CD4-positive, alpha-beta memory T cell (primary cell): ENCODE measurements at regions not wholly inside any gene's neighbourhood (a gene's known extent, or its start where the extent isn't known, plus 50 kb on each side); places are given as distances from the start of the nearest gene placed in this dataset.
"Not testable (repeated sequence)": the region's sequence is repeated elsewhere in the genome, so short reads cannot be mapped to it uniquely, and the experiment has no call there.

ENCODE experiments used
- CTCF ChIA-PET: fragments of 350-600 bp; sonication (Branson Sonifier 250); formaldehyde crosslinking; loops from one replicate; lab custom pipeline; 2021; ENCODE audit warnings: inconsistent platforms; ENCODE audit not compliant: partially characterized antibody; lab: Charles Lee
- POLR2A ChIA-PET: fragments of 350-600 bp; sonication (Branson Sonifier 250); formaldehyde crosslinking; loops from one replicate; lab custom pipeline; 2021; ENCODE audit not compliant: partially characterized antibody; lab: Charles Lee
- DNase-seq, 5 donors: peaks; one replicate each; pipeline versions ENCODE4 v3.0.0 to v3.0.0-alpha.2; 2020 to 2022; ENCODE audit warnings: mixed read lengths in 1 of 5
- H3K27ac ChIP-seq: one replicate; pipeline ENCODE4 v1.7.0; 2013; ENCODE audit warnings: low read depth, low read length
- H3K27me3 ChIP-seq: 2 replicates; pipeline ENCODE4 v1.7.0; 2013; ENCODE audit warnings: mild to moderate bottlenecking, low read length, moderate library complexity; ENCODE audit not compliant: insufficient read depth
- H3K36me3 ChIP-seq: 2 replicates; pipeline ENCODE4 v1.7.0; 2013; ENCODE audit warnings: mild to moderate bottlenecking, low read length, moderate library complexity; ENCODE audit not compliant: insufficient read depth
- H3K4me1 ChIP-seq: 2 replicates; pipeline ENCODE4 v1.7.0; 2013; ENCODE audit warnings: mild to moderate bottlenecking, low read length, moderate library complexity; ENCODE audit not compliant: insufficient read depth
- H3K4me3 ChIP-seq, 2 donors: one replicate each; pipeline ENCODE4 v1.7.0; 2013; ENCODE audit warnings: low read length in 2 of 2, mild to moderate bottlenecking in 1 of 2
- H3K9me3 ChIP-seq, 2 donors: one replicate each; pipeline ENCODE4 v1.7.0; 2013; ENCODE audit warnings: low read length in 2 of 2, control low read depth in 1 of 2; ENCODE audit not compliant: control insufficient read depth in 1 of 2
- H3K27ac Mint-ChIP-seq, 7 donors: one replicate each; pipeline ENCODE4 v1.8.0; 2020 to 2021; ENCODE audit warnings: mixed read lengths in 7 of 7, mild to moderate bottlenecking in 6 of 7, inconsistent platforms in 3 of 7, moderate library complexity in 3 of 7
- H3K27me3 Mint-ChIP-seq, 2 donors: one replicate each; pipeline ENCODE4 v1.8.0; 2020 to 2021; ENCODE audit warnings: mixed read lengths in 2 of 2
- H3K36me3 Mint-ChIP-seq, 2 donors: one replicate each; pipeline ENCODE4 v1.8.0; 2020 to 2021; ENCODE audit warnings: mixed read lengths in 2 of 2, inconsistent platforms in 1 of 2, mild to moderate bottlenecking in 1 of 2
- H3K4me1 Mint-ChIP-seq, 4 donors: one replicate each; pipeline ENCODE4 v1.8.0; 2020 to 2021; ENCODE audit warnings: mixed read lengths in 4 of 4, mild to moderate bottlenecking in 1 of 4
- H3K4me3 Mint-ChIP-seq, 8 donors: one replicate each; pipeline ENCODE4 v1.8.0; 2020 to 2021; ENCODE audit warnings: mixed read lengths in 8 of 8, mild to moderate bottlenecking in 7 of 8, moderate library complexity in 6 of 8, inconsistent platforms in 3 of 8
- H3K9me3 Mint-ChIP-seq, 8 donors: one replicate each; pipeline ENCODE4 v1.8.0; 2020 to 2021; ENCODE audit warnings: mixed read lengths in 8 of 8, mild to moderate bottlenecking in 5 of 8, inconsistent platforms in 3 of 8, moderate library complexity in 1 of 8
- intact Hi-C: fragments of 100-400 bp; cut with micrococcal nuclease; formaldehyde crosslinking; loops from one replicate; pipeline ENCODE4 v1.15.1; 2023

- H3K4me1 Mint-ChIP-seq, result no peaks in the 10 kb centered on the region
- ChIA-PET CTCF (no interaction called here), POLR2A (no interaction called here)
- Histone ChIP-seq H3K27me3 (no peaks in the 10 kb centered on the region), H3K36me3 (no peaks in the 10 kb centered on the region), H3K9me3 (no peaks in the 10 kb centered on the region), H3K4me1 (no peaks in the 10 kb centered on the region), H3K4me3 (no peak overlapping the region), H3K27ac (no peak overlapping the region)
- H3K27ac Mint-ChIP-seq, result no peak overlapping the region
- DNase-seq, result no peak
- H3K9me3 Mint-ChIP-seq, result peaks cover 0 to 12% (median 5%) of the 10 kb centered on the region in 8 donors
- H3K4me3 Mint-ChIP-seq, result no peak overlapping the region
- no peaks in the 10 kb centered on the region for H3K36me3 Mint-ChIP-seq
- H3K27me3 Mint-ChIP-seq, result no peaks in the 10 kb centered on the region
- intact Hi-C loops, result no loop called here
Measured at GRCh38 chr5:12557012-12557411, 652.8 kb upstream of the CTNND2 start.

DNA sequence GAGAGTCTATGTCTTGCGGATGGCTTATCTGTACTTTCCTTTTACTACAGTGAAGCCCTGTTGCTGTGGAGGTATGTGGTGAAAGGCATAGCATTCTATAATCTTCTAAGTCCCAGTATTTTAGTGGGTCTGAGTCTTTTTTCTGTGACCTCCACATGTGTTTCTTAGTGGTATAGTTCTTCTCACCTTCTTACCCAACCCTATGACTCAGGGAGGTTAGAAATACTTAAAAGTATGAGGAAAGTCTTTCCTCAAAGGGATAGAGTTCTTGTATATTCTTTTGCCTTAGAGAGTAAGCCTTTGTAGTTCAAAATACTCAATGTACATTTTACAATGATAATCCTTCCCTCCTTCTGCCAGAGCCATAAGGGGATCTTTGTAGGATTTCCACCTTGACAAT is 621.9 kb upstream of the CTNND2 start:
- ChIA-PET CTCF (no interaction called here), POLR2A (no interaction called here)
- no peak overlapping the region for H3K27ac ChIP-seq
- intact Hi-C loops, result no loop called here
- no peaks in the 10 kb centered on the region for H3K9me3 ChIP-seq
- Mint-ChIP-seq H3K4me3 (no peak overlapping the region), H3K9me3 (peaks cover 0 to 12% (median 3%) of the 10 kb centered on the region in 8 donors), H3K36me3 (no peaks in the 10 kb centered on the region), H3K27me3 (no peaks in the 10 kb centered on the region), H3K4me1 (no peaks in the 10 kb centered on the region), H3K27ac (no peak overlapping the region)
- no peak overlapping the region for H3K4me3 ChIP-seq
- H3K27me3 ChIP-seq, result no peaks in the 10 kb centered on the region
- no peak for DNase-seq
- no peaks in the 10 kb centered on the region for H3K4me1 ChIP-seq
- no peaks in the 10 kb centered on the region for H3K36me3 ChIP-seq

DNA sequence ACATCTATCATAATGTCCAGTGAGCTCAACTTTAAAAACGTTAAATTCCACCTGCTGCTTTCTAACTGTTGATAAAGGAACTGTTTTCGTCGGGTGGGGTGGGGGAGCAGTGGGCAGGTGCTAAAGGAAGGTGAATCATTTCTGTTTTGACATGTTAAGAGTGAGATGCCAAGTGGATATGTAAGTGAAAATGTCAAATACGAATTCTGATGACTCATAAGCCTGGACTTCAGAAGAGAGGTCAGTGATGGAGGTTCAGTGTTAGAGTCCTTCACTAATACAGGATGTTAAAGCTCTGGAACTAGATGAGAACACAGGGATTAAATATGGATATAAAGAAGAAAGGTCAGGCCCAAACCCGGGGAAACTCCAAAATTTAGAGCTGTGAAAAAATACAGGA is 617.9 kb upstream of the CTNND2 start:
- Mint-ChIP-seq H3K27me3 (no peaks in the 10 kb centered on the region), H3K4me3 (no peak overlapping the region), H3K27ac (no peak overlapping the region), H3K36me3 (no peaks in the 10 kb centered on the region), H3K4me1 (no peaks in the 10 kb centered on the region), H3K9me3 (peaks cover 2 to 24% (median 7%) of the 10 kb centered on the region in 8 donors)
- DNase-seq, result no peak
- intact Hi-C loops, result no loop called here
- Histone ChIP-seq H3K27me3 (no peaks in the 10 kb centered on the region), H3K36me3 (no peaks in the 10 kb centered on the region), H3K9me3 (no peaks in the 10 kb centered on the region), H3K4me3 (no peak overlapping the region), H3K27ac (no peak overlapping the region), H3K4me1 (no peaks in the 10 kb centered on the region)
- ChIA-PET POLR2A (no interaction called here), CTCF (no interaction called here)

DNA sequence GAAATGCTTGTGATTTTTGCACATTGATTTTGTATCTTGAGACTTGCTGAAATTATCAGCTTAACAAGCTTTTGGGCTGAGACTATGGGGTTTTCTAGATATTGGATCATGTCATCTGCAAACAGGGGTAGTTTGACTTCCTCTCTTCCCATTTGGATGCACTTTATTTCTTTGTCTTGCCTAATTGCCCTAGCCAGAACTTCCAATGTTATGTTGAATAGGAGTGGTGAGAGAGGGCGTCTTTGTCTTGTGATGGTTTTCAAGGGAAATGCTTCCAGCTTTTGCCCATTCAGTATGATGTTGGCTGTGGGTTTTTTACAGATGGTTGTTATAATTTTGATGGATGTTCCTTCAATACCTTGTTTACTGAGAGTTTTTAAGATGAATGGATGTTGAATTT is 600.7 kb upstream of the CTNND2 start:
- H3K9me3 ChIP-seq, DNase-seq, H3K4me1 Mint-ChIP-seq, POLR2A ChIA-PET, CTCF ChIA-PET, H3K27me3 Mint-ChIP-seq, H3K4me3 ChIP-seq, H3K27ac Mint-ChIP-seq, intact Hi-C loops, H3K36me3 ChIP-seq, H3K27me3 ChIP-seq, H3K4me3 Mint-ChIP-seq, H3K27ac ChIP-seq, H3K4me1 ChIP-seq, H3K36me3 Mint-ChIP-seq: not testable (repeated sequence)
- peaks cover 3 to 33% (median 19%) of the 10 kb centered on the region in 8 donors for H3K9me3 Mint-ChIP-seq

DNA sequence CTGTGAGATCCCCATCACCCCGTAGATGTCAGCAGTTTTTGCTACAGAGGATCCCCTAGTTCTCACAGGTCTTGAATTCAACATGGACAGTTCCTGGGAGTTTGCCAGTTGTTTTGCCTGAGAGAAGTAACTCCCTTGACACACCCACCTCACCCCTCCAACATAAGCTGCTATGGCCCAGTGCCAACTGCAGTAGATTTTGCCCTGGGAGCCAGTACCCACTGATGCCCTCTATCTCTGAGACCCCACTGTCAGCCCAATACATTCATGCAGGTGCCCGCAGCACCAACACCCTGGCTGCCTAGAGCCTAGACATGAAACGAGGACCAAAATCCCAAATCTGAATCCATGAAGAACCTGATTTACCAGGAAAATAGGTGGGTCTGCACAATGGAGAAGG is 583.9 kb upstream of the CTNND2 start:
- H3K9me3 Mint-ChIP-seq, result peaks cover 6 to 35% (median 16%) of the 10 kb centered on the region in 8 donors
- no peaks in the 10 kb centered on the region for H3K27me3 Mint-ChIP-seq
- no peaks in the 10 kb centered on the region for H3K4me1 Mint-ChIP-seq
- H3K36me3 Mint-ChIP-seq, result peaks cover 0 to 2% of the 10 kb centered on the region in 2 donors
- Histone ChIP-seq H3K27ac (no peak overlapping the region), H3K36me3 (no peaks in the 10 kb centered on the region), H3K4me3 (no peak overlapping the region), H3K27me3 (no peaks in the 10 kb centered on the region), H3K9me3 (peaks cover 0 to 4% of the 10 kb centered on the region in 2 donors), H3K4me1 (no peaks in the 10 kb centered on the region)
- intact Hi-C loops, result no loop called here
- no peak overlapping the region for H3K4me3 Mint-ChIP-seq
- no peak for DNase-seq
- POLR2A ChIA-PET, result no interaction called here
- H3K27ac Mint-ChIP-seq, result no peak overlapping the region
- CTCF ChIA-PET, result no interaction called here

DNA sequence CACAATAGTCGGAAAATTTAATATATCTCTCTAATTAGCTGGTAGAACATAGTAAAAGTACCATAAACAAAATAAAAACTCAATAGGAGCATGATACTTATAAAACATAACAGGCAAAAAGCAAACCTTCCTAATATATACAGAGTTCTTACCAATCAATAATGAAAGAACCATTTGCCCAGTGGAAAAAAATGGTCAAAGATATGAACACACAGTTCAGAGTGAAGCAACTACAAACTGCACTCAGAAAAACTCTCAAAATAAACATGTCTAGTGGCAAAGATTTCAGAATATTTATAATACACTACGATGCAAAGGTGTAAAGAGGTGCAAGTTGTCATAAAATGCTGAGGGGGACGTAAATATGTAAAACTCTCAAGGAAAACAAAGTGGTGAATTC is 576.2 kb upstream of the CTNND2 start:
- Histone ChIP-seq H3K27me3 (no peaks in the 10 kb centered on the region), H3K4me1 (no peaks in the 10 kb centered on the region), H3K9me3 (peaks cover 0 to under 1% of the 10 kb centered on the region in 2 donors), H3K4me3 (no peak overlapping the region), H3K27ac (no peak overlapping the region), H3K36me3 (no peaks in the 10 kb centered on the region)
- intact Hi-C loops, result no loop called here
- no peak for DNase-seq
- no peaks in the 10 kb centered on the region for H3K27me3 Mint-ChIP-seq
- H3K36me3 Mint-ChIP-seq, result peaks cover 0 to 2% of the 10 kb centered on the region in 2 donors
- H3K9me3 Mint-ChIP-seq, result peaks cover 2 to 15% (median 6%) of the 10 kb centered on the region in 8 donors
- no peaks in the 10 kb centered on the region for H3K4me1 Mint-ChIP-seq
- no peak overlapping the region for H3K4me3 Mint-ChIP-seq
- no peak overlapping the region for H3K27ac Mint-ChIP-seq
- ChIA-PET CTCF (no interaction called here), POLR2A (no interaction called here)

GRCh38 chr5:12477554-12477953 is 573.3 kb upstream of the CTNND2 start:
- Mint-ChIP-seq H3K4me3 (no peak overlapping the region), H3K36me3 (no peaks in the 10 kb centered on the region), H3K9me3 (peaks cover 0 to 8% (median 4%) of the 10 kb centered on the region in 8 donors), H3K27me3 (no peaks in the 10 kb centered on the region), H3K4me1 (no peaks in the 10 kb centered on the region), H3K27ac (no peak overlapping the region)
- Histone ChIP-seq H3K27me3 (no peaks in the 10 kb centered on the region), H3K4me1 (no peaks in the 10 kb centered on the region), H3K27ac (no peak overlapping the region), H3K4me3 (no peak overlapping the region), H3K36me3 (no peaks in the 10 kb centered on the region), H3K9me3 (no peaks in the 10 kb centered on the region)
- intact Hi-C loops, result no loop called here
- CTCF ChIA-PET, result no interaction called here
- POLR2A ChIA-PET, result no interaction called here
- no peak for DNase-seq

DNA sequence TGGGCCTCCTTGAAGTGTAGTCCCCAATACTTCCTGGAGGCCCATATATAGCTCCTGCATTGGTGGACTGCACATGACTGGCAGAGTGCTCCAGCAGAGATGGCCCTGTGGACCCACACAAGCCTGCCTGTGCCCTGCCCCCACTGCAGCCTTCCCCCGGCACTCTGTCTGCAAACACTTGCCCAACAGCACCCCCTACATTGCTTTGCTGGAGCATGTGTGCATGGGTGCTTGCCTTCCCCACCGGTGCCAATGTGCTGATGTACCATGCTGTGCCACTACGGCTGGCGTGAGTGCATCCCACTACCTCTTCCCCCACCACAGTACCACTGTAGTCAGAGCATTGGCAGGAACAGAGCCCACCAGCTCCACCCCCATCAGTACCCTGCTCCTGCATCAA is 563.6 kb upstream of the CTNND2 start:
- no peak overlapping the region for H3K4me3 ChIP-seq
- Mint-ChIP-seq H3K36me3 (no peaks in the 10 kb centered on the region), H3K27ac (no peak overlapping the region), H3K27me3 (no peaks in the 10 kb centered on the region), H3K9me3 (peaks cover 10 to 32% (median 21%) of the 10 kb centered on the region in 8 donors), H3K4me3 (no peak overlapping the region), H3K4me1 (no peaks in the 10 kb centered on the region)
- H3K36me3 ChIP-seq, result no peaks in the 10 kb centered on the region
- H3K9me3 ChIP-seq, result no peaks in the 10 kb centered on the region
- H3K27ac ChIP-seq, result no peak overlapping the region
- DNase-seq, result no peak
- CTCF ChIA-PET, result no interaction called here
- no peaks in the 10 kb centered on the region for H3K4me1 ChIP-seq
- POLR2A ChIA-PET, result no interaction called here
- H3K27me3 ChIP-seq, result no peaks in the 10 kb centered on the region
- intact Hi-C loops, result no loop called here
